Muscle of arm (tissue), 1 donor: ENCODE measurements at regions not wholly inside any gene's neighbourhood (a gene's known extent, or its start where the extent isn't known, plus 50 kb on each side); places are given as distances from the start of the nearest gene placed in this dataset.
"Not testable (repeated sequence)": the region's sequence is repeated elsewhere in the genome, so short reads cannot be mapped to it uniquely, and the experiment has no call there.

Experiments used
- DNase-seq: peaks from one replicate; pipeline ENCODE4 v3.0.0-alpha.2; 2013

- DNase-seq, result no peak
Observed at GRCh38 chr4:43435291-43435690, 542.8 kb downstream of the GRXCR1 start.

GRCh38 chr4:43452948-43453347 lies 560.4 kb downstream of the GRXCR1 start:
- no peak for DNase-seq

- DNase-seq, result no peak
Observed at GRCh38 chr4:43456383-43456782, 563.9 kb downstream of the GRXCR1 start.

- no peak for DNase-seq
Observed at GRCh38 chr4:43457866-43458265, 565.4 kb downstream of the GRXCR1 start.

- DNase-seq, result no peak
Observed at GRCh38 chr4:43458293-43458692, 565.8 kb downstream of the GRXCR1 start.

GRCh38 chr4:43471950-43472349 lies 579.4 kb downstream of the GRXCR1 start:
- DNase-seq, result no peak

- no peak for DNase-seq
Observed at GRCh38 chr4:43481526-43481925, 589.0 kb downstream of the GRXCR1 start.

- DNase-seq, result no peak
Observed at GRCh38 chr4:43485196-43485595, 592.7 kb downstream of the GRXCR1 start.

- DNase-seq, result no peak
Observed at GRCh38 chr4:43496188-43496587, 603.7 kb downstream of the GRXCR1 start.

GRCh38 chr4:43496602-43497001 lies 604.1 kb downstream of the GRXCR1 start:
- no peak for DNase-seq

GRCh38 chr4:43505823-43506222 lies 613.3 kb downstream of the GRXCR1 start:
- not testable (repeated sequence) for DNase-seq

- no peak for DNase-seq
Observed at GRCh38 chr4:43512253-43512652, 619.7 kb downstream of the GRXCR1 start.

- no peak for DNase-seq
Observed at GRCh38 chr4:43525646-43526045, 633.1 kb downstream of the GRXCR1 start.

GRCh38 chr4:43547561-43547960 lies 655.0 kb downstream of the GRXCR1 start:
- no peak for DNase-seq

- DNase-seq, result no peak
Observed at GRCh38 chr4:43550981-43551627, 658.6 kb downstream of the GRXCR1 start.

GRCh38 chr4:43556262-43556661 lies 663.7 kb downstream of the GRXCR1 start:
- no peak for DNase-seq

GRCh38 chr4:43560047-43560446 lies 667.5 kb downstream of the GRXCR1 start:
- DNase-seq, result no peak

- no peak for DNase-seq
Observed at GRCh38 chr4:43564107-43564506, 671.6 kb downstream of the GRXCR1 start.

- no peak for DNase-seq
Observed at GRCh38 chr4:43564591-43564990, 672.1 kb downstream of the GRXCR1 start.

GRCh38 chr4:43567644-43568043 lies 675.1 kb downstream of the GRXCR1 start:
- DNase-seq, result no peak

- no peak for DNase-seq
Observed at GRCh38 chr4:43586813-43587212, 694.3 kb downstream of the GRXCR1 start.

- DNase-seq, result no peak
Observed at GRCh38 chr4:43587758-43588157, 695.2 kb downstream of the GRXCR1 start.

- DNase-seq, result no peak
Observed at GRCh38 chr4:43607400-43607799, 714.9 kb downstream of the GRXCR1 start.

- DNase-seq, result no peak
Observed at GRCh38 chr4:43607827-43608461, 715.4 kb downstream of the GRXCR1 start.
